B cell (primary cell): ENCODE measurements at regions not wholly inside any gene's neighbourhood (a gene's known extent, or its start where the extent isn't known, plus 50 kb on each side); places are given as distances from the start of the nearest gene placed in this dataset.

Experiments
- ATAC-seq: fragments of 200-7000 bp; cut with Tn5 transposase; one replicate; pipeline ENCODE4 v1.10.0; 2021; ENCODE audit warnings: low read depth, mild to moderate bottlenecking, moderate number of reproducible peaks, moderate library complexity
- CTCF ChIA-PET: fragments of 350-600 bp; sonication (Branson Sonifier 250); formaldehyde crosslinking; loops from one replicate; lab custom pipeline; 2021; ENCODE audit warnings: antibody characterized with exemption, inconsistent platforms; lab: Charles Lee
- POLR2A ChIA-PET: fragments of 350-600 bp; sonication (Branson Sonifier 250); formaldehyde crosslinking; loops from one replicate; lab custom pipeline; 2021; ENCODE audit warnings: antibody characterized with exemption; lab: Charles Lee
- DNase-seq: peaks from one replicate; pipeline ENCODE4 v3.0.0; 2013
- H2AFZ ChIP-seq: 2 replicates; pipeline ENCODE4 v1.6.1; 2012; ENCODE audit warnings: mild to moderate bottlenecking, low read depth, low read length; ENCODE audit not compliant: insufficient read depth, poor library complexity, severe bottlenecking
- H3K27ac ChIP-seq, 2 donors: 1 replicate in 1 of 2; 2 replicates in 1 of 2; pipeline ENCODE4 v1.5.1; 2012 to 2013; ENCODE audit warnings: low read length in 2 of 2, mild to moderate bottlenecking in 2 of 2, moderate library complexity in 1 of 2
- H3K27me3 ChIP-seq, 4 experiments: fragments of 200-600 bp in 1 of 4; sonication (generic) in 1 of 4; replicated peaks in 1 of 4; 1 replicate in 2 of 4; 2 replicates in 2 of 4; pipeline versions ENCODE4 v1.6.1 to v1.7.0; 2013 to 2016; ENCODE audit warnings: low read length in 3 of 4, mild to moderate bottlenecking in 2 of 4, mixed read lengths in 1 of 4, moderate library complexity in 1 of 4; ENCODE audit not compliant: insufficient read depth in 4 of 4, control insufficient read depth in 3 of 4; ENCODE audit errors: control extremely low read depth in 1 of 4
- H3K36me3 ChIP-seq, 2 experiments: replicated peaks in 1 of 2; 1 replicate in 1 of 2; 2 replicates in 1 of 2; pipeline versions ENCODE4 v1.6.1 to v1.7.1; 2013; ENCODE audit warnings: low read length in 1 of 2; ENCODE audit not compliant: insufficient read depth in 2 of 2, control insufficient read depth in 1 of 2; ENCODE audit errors: control extremely low read depth in 1 of 2, extremely low read depth in 1 of 2
- H3K4me1 ChIP-seq, 2 donors: fragments of 200-600 bp in 1 of 2; sonication (generic) in 1 of 2; 1 replicate in 1 of 2; 2 replicates in 1 of 2; pipeline versions ENCODE4 v1.5.1 to v1.6.1; 2013 to 2017; ENCODE audit warnings: low read length in 2 of 2; ENCODE audit not compliant: control insufficient read depth in 2 of 2, insufficient read depth in 2 of 2
- H3K4me2 ChIP-seq: replicated peaks from 2 replicates; pipeline ENCODE3; 2012; ENCODE audit warnings: mild to moderate bottlenecking, low read depth, low read length; ENCODE audit not compliant: poor library complexity, severe bottlenecking
- H3K4me3 ChIP-seq, 5 experiments: fragments of 200-600 bp in 1 of 5; sonication (generic) in 1 of 5; 1 replicate in 3 of 5; 2 replicates in 2 of 5; pipeline versions ENCODE4 v1.5.1 to v1.7.0; 2011 to 2016; ENCODE audit warnings: low read length in 4 of 5, mild to moderate bottlenecking in 4 of 5, low read depth in 2 of 5, control low read depth in 1 of 5, moderate library complexity in 1 of 5; ENCODE audit not compliant: insufficient read depth in 1 of 5; ENCODE audit errors: control extremely low read depth in 1 of 5, extremely low read depth in 1 of 5
- H3K79me2 ChIP-seq: fragments of 200-600 bp; sonication (generic); one replicate; pipeline ENCODE4 v1.6.0; 2016; ENCODE audit warnings: low read length; ENCODE audit not compliant: control insufficient read depth, insufficient read depth
- H3K9ac ChIP-seq: fragments of 200-600 bp; sonication (generic); 2 replicates; pipeline ENCODE4 v1.6.1; 2017; ENCODE audit warnings: mild to moderate bottlenecking, low read length, moderate library complexity
- H3K9me3 ChIP-seq, 3 donors: one replicate each; pipeline versions ENCODE4 v1.6.1 to v1.7.1; 2013; ENCODE audit warnings: low read length in 2 of 3; ENCODE audit not compliant: control insufficient read depth in 2 of 3, insufficient read depth in 1 of 3; ENCODE audit errors: control extremely low read depth in 1 of 3
- H4K20me1 ChIP-seq: 2 replicates; pipeline ENCODE4 v1.6.0; 2012; ENCODE audit warnings: mild to moderate bottlenecking, low read length; ENCODE audit not compliant: insufficient read depth, control insufficient read depth, poor library complexity, severe bottlenecking
- H3K27ac Mint-ChIP-seq: one replicate; pipeline ENCODE4 v1.8.0; 2021; ENCODE audit warnings: mixed read lengths
- H3K27me3 Mint-ChIP-seq: one replicate; pipeline ENCODE4 v1.8.0; 2021; ENCODE audit warnings: mixed read lengths
- H3K4me1 Mint-ChIP-seq: one replicate; pipeline ENCODE4 v1.8.0; 2021; ENCODE audit warnings: mixed read lengths
- H3K4me3 Mint-ChIP-seq: one replicate; pipeline ENCODE4 v1.8.0; 2021; ENCODE audit warnings: mixed read lengths
- H3K9me3 Mint-ChIP-seq: one replicate; pipeline ENCODE4 v1.8.0; 2022; ENCODE audit warnings: mixed read lengths; ENCODE audit not compliant: insufficient read depth
- CTCF ChIP-seq: fragments of 200-600 bp; IDR thresholded peaks from one replicate; pipeline ENCODE4 v1.8.0; 2022; ENCODE audit warnings: antibody characterized with exemption, mild to moderate bottlenecking
- EZH2 ChIP-seq: IDR thresholded peaks from 2 replicates; pipeline ENCODE4 v1.6.1; 2012; ENCODE audit warnings: borderline replicate concordance, low read depth, mild to moderate bottlenecking, moderate library complexity, low read length; ENCODE audit not compliant: insufficient read depth, poor library complexity, severe bottlenecking
- WGBS: methylation state at CpG from one replicate; pipeline ENCODE4 v1.1.5; 2013; ENCODE audit warnings: missing lambda C conversion rate; ENCODE audit not compliant: insufficient coverage; 5-methylcytosine and 5-hydroxymethylcytosine counted together
- intact Hi-C: fragments of 100-400 bp; cut with micrococcal nuclease; formaldehyde crosslinking; loops from one replicate; pipeline ENCODE4 v1.10.0; 2022

- ATAC-seq, result no peak
- POLR2A ChIA-PET, result no interaction called here
- 87% methylated on average over 7 of the region's 10 CpGs for WGBS
Measured at GRCh38 chr19:27657271-27658051, 1555.5 kb downstream of the UQCRFS1 start.

More at GRCh38 chr19:27657271-27658051, 1555.5 kb downstream of the UQCRFS1 start:
- H3K27me3 ChIP-seq, result no peaks in the 10 kb centered on the region
- no peak overlapping the region for H3K4me3 ChIP-seq
- no peak overlapping the region for H3K9ac ChIP-seq
- CTCF ChIA-PET, result no interaction called here
- intact Hi-C loops, result no loop called here
- no peaks in the 10 kb centered on the region for H3K27me3 Mint-ChIP-seq
- no peak for DNase-seq
- H3K36me3 ChIP-seq, result no peaks in the 10 kb centered on the region
- no peak overlapping the region for H3K4me3 Mint-ChIP-seq
- peaks cover 16% of the 10 kb centered on the region for H3K9me3 Mint-ChIP-seq
- H3K79me2 ChIP-seq, result no peaks in the 10 kb centered on the region
- H3K27ac Mint-ChIP-seq, result no peak overlapping the region
- TF ChIP-seq CTCF (no peak), EZH2 (no peak)
- no peak overlapping the region for H2AFZ ChIP-seq
- no peaks in the 10 kb centered on the region for H3K4me1 Mint-ChIP-seq
- H3K4me1 ChIP-seq, result no peaks in the 10 kb centered on the region
- peaks cover 8 to 26% (median 25%) of the 10 kb centered on the region in 3 donors for H3K9me3 ChIP-seq
- no peak overlapping the region for H3K27ac ChIP-seq
- no peaks in the 10 kb centered on the region for H4K20me1 ChIP-seq
- H3K4me2 ChIP-seq, result no peak overlapping the region
